Uterus (tissue), 3 donors: ENCODE measurements at regions not wholly inside any gene's neighbourhood (a gene's known extent, or its start where the extent isn't known, plus 50 kb on each side); places are given as distances from the start of the nearest gene placed in this dataset.

Source experiments
- DNase-seq, 2 donors: peaks; one replicate each; pipeline ENCODE4 v3.0.0-alpha.2; 2019 to 2020
- H3K27ac ChIP-seq, 2 donors: fragments of 200-600 bp; sonication (generic); 1 replicate in 1 of 2; 2 replicates in 1 of 2; pipeline ENCODE4 v1.5.1; 2016 to 2018
- H3K27me3 ChIP-seq, 2 donors: fragments of 200-600 bp; sonication (generic); one replicate each; pipeline ENCODE4 v1.5.1; 2018 to 2019; ENCODE audit warnings: control low read depth in 1 of 2
- H3K36me3 ChIP-seq, 2 donors: fragments of 200-600 bp; sonication (generic); one replicate each; pipeline ENCODE4 v1.5.1; 2019; ENCODE audit warnings: control low read depth in 1 of 2
- H3K4me1 ChIP-seq, 2 donors: fragments of 200-600 bp; sonication (generic); one replicate each; pipeline ENCODE4 v1.5.1; 2018 to 2019; ENCODE audit warnings: control low read depth in 1 of 2
- H3K4me3 ChIP-seq, 2 donors: fragments of 200-600 bp; sonication (generic); 1 replicate in 1 of 2; 2 replicates in 1 of 2; pipeline ENCODE4 v1.5.1; 2018 to 2019; ENCODE audit warnings: mild to moderate bottlenecking in 1 of 2
- H3K9me3 ChIP-seq, 2 donors: fragments of 200-600 bp; sonication (generic); one replicate each; pipeline ENCODE4 v1.5.1; 2019; ENCODE audit warnings: control low read depth in 1 of 2
- CTCF ChIP-seq, 4 experiments: fragments of 200-600 bp in 2 of 4; fragments of 450-650 bp in 2 of 4; sonication (generic) in 2 of 4; IDR thresholded peaks; one replicate each; pipeline ENCODE4 v1.5.1; 2016 to 2019; ENCODE audit warnings: antibody characterized with exemption in 4 of 4, mild to moderate bottlenecking in 2 of 4, moderate library complexity in 1 of 4
- POLR2A ChIP-seq, 2 donors: fragments of 450-650 bp; IDR thresholded peaks; one replicate each; pipeline ENCODE4 v1.6.1; 2016; ENCODE audit warnings: antibody characterized with exemption in 2 of 2, mild to moderate bottlenecking in 1 of 2, moderate library complexity in 1 of 2
- intact Hi-C: fragments of 100-400 bp; cut with DNase I; formaldehyde crosslinking; loops from one replicate; pipeline ENCODE4 v1.15.1; 2023; ENCODE audit warnings: low total_unique reads
- donor health status: DM: yes; HTN: yes; CAD: no.

DNA sequence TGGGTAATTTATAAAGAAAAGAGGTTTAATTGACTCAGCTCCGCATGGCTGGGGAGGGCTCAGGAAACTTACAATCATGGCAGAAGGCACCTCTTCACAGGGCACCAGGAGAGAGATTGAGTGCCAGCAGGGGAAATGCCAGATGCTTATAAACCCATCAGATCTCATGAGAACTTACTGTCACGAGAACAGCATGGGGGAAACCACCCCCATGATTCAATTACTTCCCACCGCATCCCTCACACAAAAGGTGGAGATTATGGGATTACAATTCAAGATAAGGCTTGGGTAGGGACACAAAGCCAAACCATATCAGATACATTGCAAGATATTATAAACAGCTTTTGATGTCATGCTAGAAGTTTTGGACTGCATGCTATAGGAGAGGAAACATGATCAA is 204.3 kb downstream of the VEGFC start:
- no peak for DNase-seq
- Histone ChIP-seq H3K36me3 (no peaks in the 10 kb centered on the region), H3K27me3 (no peaks in the 10 kb centered on the region), H3K9me3 (no peaks in the 10 kb centered on the region), H3K4me3 (no peak overlapping the region), H3K4me1 (no peaks in the 10 kb centered on the region), H3K27ac (no peak overlapping the region)
- intact Hi-C loops, result no loop called here
- TF ChIP-seq CTCF (IDR thresholded peaks at IDR 0.05) (no peak), POLR2A (IDR thresholded peaks at IDR 0.05) (no peak)

DNA sequence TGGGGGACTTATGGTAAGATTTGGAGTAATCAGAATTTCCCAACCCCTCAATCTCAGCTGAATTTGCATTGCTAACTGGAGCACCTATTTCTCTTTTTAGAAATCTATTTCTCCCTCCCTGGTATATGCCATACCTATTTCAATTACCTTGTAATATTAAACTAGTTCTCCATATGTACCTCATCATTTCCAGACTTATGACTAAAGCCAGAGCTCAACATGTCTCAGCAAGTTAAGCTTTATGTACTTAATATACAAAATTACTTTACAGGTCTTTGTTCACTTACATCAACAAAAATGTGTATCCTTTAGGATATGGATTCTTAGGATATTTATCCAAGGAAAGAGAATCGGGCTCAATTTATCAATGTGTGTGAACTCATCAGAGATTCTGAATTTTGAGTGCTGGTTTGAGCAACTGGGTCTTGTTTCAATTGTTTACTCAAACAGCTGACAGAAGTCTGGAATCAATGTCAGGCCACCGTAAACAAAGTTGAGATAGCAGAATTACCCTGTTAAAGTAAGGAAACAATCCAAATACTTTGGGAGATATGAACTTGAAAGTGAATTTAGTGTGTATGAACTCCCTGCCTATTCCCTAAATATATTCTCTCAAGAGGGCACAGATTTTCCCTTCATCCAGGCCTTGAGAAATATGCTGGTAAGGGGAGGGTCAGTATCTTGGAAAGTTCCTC is 199.6 kb downstream of the VEGFC start:
- no peaks in the 10 kb centered on the region for H3K36me3 ChIP-seq
- no peak for TF ChIP-seq POLR2A (IDR thresholded peaks at IDR 0.05)
- no peak for TF ChIP-seq CTCF (IDR thresholded peaks at IDR 0.05)
- DNase-seq, result no peak
- H3K4me3 ChIP-seq, result no peak overlapping the region
- H3K27me3 ChIP-seq, result no peaks in the 10 kb centered on the region
- intact Hi-C loops, result no loop called here
- H3K9me3 ChIP-seq, result no peaks in the 10 kb centered on the region
- no peak overlapping the region for H3K27ac ChIP-seq
- H3K4me1 ChIP-seq, result no peaks in the 10 kb centered on the region

GRCh38 chr4:176593943-176594342 is 198.8 kb downstream of the VEGFC start:
- DNase-seq, result no peak

GRCh38 chr4:176595257-176595656 is 197.5 kb downstream of the VEGFC start:
- intact Hi-C loops, result no loop called here
- Histone ChIP-seq H3K4me3 (no peak overlapping the region), H3K4me1 (no peaks in the 10 kb centered on the region), H3K36me3 (no peaks in the 10 kb centered on the region), H3K27me3 (no peaks in the 10 kb centered on the region), H3K27ac (no peak overlapping the region), H3K9me3 (no peaks in the 10 kb centered on the region)
- TF ChIP-seq POLR2A (IDR thresholded peaks at IDR 0.05) (no peak), CTCF (IDR thresholded peaks at IDR 0.05) (no peak)
- no peak for DNase-seq

More at GRCh38 chr4:176593943-176594342, 198.8 kb downstream of the VEGFC start:
- Histone ChIP-seq H3K4me3 (no peak overlapping the region), H3K27me3 (no peaks in the 10 kb centered on the region), H3K36me3 (no peaks in the 10 kb centered on the region), H3K9me3 (no peaks in the 10 kb centered on the region), H3K4me1 (no peaks in the 10 kb centered on the region), H3K27ac (no peak overlapping the region)
- no peak for TF ChIP-seq POLR2A (IDR thresholded peaks at IDR 0.05)
- no peak for TF ChIP-seq CTCF (IDR thresholded peaks at IDR 0.05)
- intact Hi-C loops, result no loop called here

GRCh38 chr4:176601124-176601523 is 191.6 kb downstream of the VEGFC start:
- no peaks in the 10 kb centered on the region for H3K4me1 ChIP-seq
- no peak overlapping the region for H3K4me3 ChIP-seq
- no peak overlapping the region for H3K27ac ChIP-seq
- no peaks in the 10 kb centered on the region for H3K36me3 ChIP-seq
- no peaks in the 10 kb centered on the region for H3K9me3 ChIP-seq
- intact Hi-C loops, result no loop called here
- TF ChIP-seq POLR2A (IDR thresholded peaks at IDR 0.05) (no peak), CTCF (IDR thresholded peaks at IDR 0.05) (no peak)
- no peak for DNase-seq
- no peaks in the 10 kb centered on the region for H3K27me3 ChIP-seq
